ENCODE measurements at regions not wholly inside any gene's neighbourhood (a gene's known extent, or its start where the extent isn't known, plus 50 kb on each side); places are given as distances from the start of the nearest gene placed in this dataset.

GRCh38 chr4:112923516-112923915, 125.9 kb upstream of the ANK2 start:
- TF ChIP-seq POLR2A (IDR thresholded peaks at IDR 0.05; ENCODE audit: low read depth, low read length), result no peak
- TF ChIP-seq TAF1 (IDR thresholded peaks at IDR 0.05; ENCODE audit: borderline replicate concordance, low read depth, low read length), result no peak
- TF ChIP-seq POLR2AphosphoS5 (IDR thresholded peaks at IDR 0.05; ENCODE audit: low read depth, low read length), result no peak
